ENCODE measurements at regions not wholly inside any gene's neighbourhood (a gene's known extent, or its start where the extent isn't known, plus 50 kb on each side); places are given as distances from the start of the nearest gene placed in this dataset.
"Not testable (repeated sequence)": the region's sequence is repeated elsewhere in the genome, so short reads cannot be mapped to it uniquely, and the experiment has no call there.

GRCh38 chr18:11506856-11507255 is 102.5 kb upstream of the SLC35G4 start:
- no peak for DNase-seq

- no peak for DNase-seq
These were observed 103.4 kb upstream of the SLC35G4 start for GRCh38 chr18:11505993-11506392.

DNA sequence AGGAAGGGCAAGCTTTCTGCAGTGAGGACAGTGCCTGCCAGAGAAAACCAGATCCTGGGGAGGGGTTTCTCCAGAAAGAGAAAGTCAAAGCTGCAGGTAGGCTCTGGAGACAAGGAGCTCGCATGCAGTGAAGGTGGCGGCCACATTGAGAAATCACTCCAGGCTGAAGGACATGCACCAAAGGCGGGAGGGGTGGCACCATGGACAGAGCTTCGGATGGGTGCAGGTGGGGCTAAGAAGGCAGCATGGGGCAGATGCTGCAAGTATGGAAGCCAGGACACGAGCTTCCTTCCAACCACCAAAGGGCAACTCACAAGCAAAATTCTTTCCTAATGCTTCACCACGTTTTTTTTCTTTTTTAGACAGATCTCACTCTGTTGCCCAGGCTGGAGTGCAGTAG is 104.4 kb upstream of the SLC35G4 start:
- DNase-seq = no peak

GRCh38 chr18:11502368-11502767 is 107.0 kb upstream of the SLC35G4 start:
- no peak for DNase-seq

- DNase-seq = no peak
These were observed 108.0 kb upstream of the SLC35G4 start for GRCh38 chr18:11501352-11501751.

GRCh38 chr18:11500153-11501122 is 109.0 kb upstream of the SLC35G4 start:
- DNase-seq = no peak

DNA sequence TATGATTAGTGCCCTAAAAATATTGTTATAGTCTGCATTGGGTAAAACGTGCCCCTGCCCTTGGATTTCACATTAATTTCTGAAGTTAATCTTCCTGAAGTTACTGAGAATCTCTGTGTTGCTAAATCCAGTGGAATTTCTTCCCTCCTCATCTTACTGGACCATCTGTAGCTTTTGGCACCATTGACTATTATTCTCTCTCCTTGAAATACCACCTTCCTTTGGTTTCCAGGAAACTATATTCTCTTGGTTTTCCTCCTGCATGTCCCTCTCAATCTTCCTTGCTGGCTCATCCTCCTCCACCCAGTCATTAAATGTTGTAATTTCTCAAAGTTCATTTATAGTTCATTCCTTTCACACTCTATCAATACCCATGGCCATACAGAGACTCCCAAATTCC is 110.6 kb upstream of the SLC35G4 start:
- no peak for DNase-seq

DNA sequence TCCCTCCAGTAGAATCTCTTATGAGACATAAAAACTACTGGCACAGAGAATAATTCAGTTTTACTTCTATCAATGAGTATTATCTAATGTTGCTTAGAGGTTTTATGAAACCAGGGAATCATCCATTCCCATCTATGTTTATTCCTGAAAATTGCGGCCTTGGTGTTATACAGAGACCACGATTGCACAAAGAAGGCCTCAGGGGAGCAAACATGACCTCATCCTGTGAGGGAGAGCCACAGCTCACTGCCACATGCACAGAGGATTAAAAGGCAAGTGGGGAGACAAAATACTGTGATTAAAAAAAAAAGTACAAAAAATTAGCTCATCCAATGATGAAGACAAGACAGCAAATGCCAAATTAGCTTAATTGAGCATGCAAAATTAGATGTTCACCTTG is 111.8 kb upstream of the SLC35G4 start:
- no peak for DNase-seq

DNA sequence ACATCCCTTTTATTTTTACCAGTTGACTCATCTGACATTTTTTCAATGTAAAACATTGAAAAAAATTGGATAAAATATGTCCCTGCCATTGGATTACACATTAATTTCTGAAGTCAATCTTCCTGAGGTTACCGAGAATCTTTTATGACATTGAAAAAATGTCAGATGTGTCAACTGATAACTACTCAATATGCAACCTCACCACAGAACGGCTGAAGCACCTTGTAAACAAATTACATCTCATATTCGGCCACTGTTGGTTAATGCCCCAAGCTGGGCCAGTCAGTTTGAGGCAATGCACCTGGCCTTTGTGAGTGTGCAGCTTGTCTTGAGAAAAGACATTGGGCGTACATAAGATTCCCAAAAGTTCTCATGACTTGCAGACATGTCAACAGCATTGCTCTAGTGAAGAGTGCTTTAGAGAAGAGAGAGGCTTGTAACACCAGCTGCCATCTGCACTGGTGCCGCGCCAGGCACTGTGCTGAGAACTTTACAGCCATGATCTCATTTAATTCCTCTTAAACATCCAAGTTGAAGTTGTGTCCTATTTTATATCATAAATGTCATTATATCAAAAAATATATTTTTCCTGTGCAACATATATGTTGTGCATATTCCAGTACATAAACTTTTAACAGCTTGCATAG is 112.7 kb upstream of the SLC35G4 start:
- no peak for DNase-seq

- DNase-seq = no peak
These were observed 114.0 kb upstream of the SLC35G4 start for GRCh38 chr18:11495441-11495840.

DNA sequence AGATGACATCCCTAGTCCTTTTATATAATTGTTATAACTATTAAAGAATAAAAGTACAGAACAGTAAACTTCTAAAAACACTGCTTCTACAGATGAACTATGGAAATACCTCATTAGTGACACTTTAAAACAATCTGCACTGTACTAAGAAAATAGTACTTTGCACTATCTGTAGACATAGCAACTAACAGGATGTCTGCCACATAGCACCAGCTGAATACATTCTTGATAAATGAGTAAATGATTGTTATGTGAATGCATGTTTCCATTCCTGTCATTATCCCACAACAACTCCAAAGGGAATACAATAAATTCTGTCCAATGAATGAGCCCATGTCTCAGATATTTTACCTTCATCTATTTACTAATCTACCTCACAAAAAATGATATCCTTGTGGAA is 115.3 kb upstream of the SLC35G4 start:
- DNase-seq = no peak

DNA sequence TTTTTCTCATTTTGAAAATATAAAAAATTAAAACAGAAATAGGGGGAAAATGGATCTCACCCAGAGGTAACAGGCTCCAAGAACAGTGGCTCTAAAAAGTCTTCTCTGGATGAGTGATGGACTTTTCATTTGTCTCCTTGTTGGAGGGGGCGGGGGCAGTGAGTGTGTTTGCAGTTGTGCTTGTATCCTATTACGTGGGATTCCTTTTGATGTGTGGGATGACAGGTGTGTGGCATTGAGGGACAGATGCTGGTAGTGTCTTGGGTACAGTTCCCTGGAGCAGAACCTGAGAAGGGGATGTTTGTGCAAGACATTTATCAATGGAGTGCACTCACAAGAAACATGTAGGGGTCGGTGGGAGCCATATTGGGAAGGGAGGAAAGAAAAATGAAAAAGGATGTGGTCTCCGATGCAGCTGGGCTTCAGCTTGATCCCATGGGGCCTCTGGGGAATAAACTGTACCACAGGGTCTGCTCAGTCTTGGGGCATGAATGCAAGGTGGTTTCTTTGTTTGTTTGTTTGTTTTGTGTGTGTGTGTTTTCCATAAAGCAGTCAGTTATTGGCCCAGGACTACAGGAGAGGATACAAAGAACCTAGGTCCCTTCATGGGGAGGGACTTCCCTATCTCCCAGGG is 120.0 kb upstream of the SLC35G4 start:
- DNase-seq = no peak

DNA sequence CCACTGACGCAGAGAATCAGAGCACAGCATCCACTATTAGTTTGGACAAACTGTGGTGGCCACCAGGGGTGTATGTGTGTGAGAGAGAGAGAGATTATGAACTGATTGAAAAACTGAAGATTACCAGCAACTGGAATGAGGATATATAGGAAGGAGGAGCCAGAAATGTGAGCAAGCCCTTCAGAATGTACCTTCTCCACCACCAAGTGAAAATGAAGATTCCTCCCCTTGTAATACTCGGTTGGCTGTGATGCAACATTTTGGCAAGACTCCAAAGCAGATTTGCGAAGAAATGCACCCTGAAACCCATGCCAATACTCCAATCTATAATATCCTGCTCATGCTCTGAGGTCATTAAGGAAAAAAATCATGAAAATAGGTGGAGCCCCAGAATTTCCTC is 121.2 kb upstream of the SLC35G4 start:
- no peak for DNase-seq

DNA sequence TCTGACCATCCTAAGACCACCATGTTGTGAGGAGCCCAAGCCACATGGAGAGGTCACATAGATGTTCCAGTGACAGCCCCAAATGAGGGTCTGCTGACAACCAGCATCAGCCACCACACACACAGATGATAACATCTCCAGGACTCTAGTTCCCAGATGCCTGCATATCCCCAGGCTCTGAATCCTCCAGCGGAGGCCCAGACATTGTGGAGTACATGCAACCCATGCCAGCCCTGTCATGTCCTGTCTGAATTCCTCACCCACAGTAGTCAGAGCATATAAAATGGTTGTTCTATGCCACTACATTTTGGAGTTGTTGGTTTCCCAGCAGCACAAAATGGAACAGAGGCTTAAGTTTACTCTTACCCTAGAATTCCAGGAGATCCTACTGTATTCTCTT is 122.0 kb upstream of the SLC35G4 start:
- no peak for DNase-seq

DNA sequence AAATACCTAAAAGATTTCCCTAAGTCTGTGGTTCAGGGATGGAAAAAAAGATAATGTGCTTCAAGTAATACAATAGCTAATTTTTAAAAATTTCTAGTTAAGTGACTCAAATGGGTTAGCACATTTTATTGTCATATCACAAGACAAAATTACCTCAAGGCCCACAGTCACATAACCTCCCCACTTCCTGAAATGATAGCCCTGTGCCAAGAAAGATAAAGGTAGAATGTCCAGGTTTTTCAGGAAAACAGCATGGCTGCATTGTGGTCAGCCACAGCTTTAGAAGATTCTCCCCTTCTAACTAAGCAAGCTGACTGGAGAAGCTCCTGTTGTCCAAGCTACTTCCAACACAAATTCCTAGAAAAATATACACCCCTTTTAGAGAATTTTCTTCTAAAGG is 127.1 kb upstream of the SLC35G4 start:
- DNase-seq = no peak

- DNase-seq = no peak
These were observed 128.7 kb upstream of the SLC35G4 start for GRCh38 chr18:11480692-11481091.

DNA sequence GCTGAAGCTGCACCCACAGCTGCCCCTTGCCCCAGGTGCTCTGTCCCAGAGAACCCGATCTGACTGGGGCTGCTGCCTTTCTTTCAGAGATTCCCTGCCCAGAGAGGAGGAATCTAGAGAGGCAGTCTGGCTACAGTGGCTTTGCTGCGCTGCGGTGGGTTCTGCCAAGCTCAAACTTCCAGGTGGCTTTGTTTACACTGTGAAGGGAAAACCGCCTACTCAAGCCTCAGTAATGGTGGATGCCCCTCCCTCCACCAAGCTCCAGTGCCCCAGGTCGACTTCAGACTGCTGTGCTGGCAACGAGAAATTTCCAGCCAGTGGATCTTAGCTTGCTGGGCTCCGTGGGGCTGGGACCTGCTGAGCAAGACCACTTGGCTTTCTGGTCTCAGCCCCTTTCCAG is 130.4 kb upstream of the SLC35G4 start:
- DNase-seq = peak in 2 of 3 experiments; percentile 5 to 54

GRCh38 chr18:11470941-11471340 is 138.5 kb upstream of the SLC35G4 start:
- DNase-seq = no peak

DNA sequence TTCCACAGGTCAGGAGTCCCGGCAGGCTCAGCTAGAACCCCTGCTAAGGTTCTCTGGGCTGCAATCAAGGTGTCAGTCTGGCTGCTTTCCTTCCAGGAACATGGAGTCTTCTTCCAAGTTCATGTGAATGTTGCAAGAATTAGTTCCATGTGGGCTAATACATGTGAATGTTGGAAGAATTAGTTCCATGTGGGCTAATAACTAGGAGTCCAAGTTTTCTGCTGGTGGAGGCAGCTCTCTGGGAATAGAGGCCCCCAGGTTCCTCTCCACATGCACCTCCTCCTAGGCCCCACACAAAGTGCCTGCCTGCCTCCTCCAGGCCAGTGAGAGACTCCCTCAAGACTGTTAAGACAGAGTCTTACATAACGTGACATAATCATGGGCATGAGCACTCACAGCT is 140.8 kb upstream of the SLC35G4 start:
- DNase-seq = no peak

- no peak for DNase-seq
These were observed 141.3 kb upstream of the SLC35G4 start for GRCh38 chr18:11468120-11468519.

DNA sequence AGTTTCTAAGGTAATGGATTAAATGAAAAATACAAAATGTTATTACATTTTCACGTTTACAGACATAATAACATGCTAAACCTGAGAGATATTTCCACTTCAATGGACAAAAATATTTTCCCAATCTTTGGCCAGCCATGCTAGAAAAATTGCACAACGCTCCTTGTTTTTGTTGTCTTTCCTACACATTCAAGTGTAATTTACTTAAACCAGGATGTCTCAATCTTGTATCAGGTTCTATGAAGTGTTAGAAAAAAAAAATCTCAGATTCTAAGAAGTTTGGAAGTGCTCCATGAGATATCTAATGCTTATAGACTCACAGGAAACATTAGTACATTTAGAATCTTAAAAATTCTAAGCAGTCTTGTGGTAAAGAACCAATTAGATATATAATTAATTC is 141.8 kb upstream of the SLC35G4 start:
- DNase-seq = no peak

DNA sequence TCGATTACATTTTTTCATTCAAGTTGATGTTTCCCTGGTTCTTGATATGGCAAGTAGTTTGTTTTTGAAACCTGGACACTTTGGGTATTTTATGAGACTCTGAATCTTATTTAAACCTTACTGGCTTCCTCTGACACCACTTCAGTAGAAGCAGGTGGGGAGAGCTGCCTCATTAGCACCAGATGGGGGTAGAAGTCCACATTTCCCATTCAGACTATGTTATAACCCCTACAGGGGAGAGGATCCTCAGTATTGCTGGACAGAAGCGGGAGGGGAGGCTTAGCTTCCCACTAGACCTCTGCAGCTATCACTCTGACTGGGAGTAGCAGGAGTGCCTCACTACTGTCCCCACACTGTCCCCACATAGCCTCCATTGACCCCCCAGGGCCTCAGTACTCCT is 145.3 kb upstream of the SLC35G4 start:
- DNase-seq = no peak

DNA sequence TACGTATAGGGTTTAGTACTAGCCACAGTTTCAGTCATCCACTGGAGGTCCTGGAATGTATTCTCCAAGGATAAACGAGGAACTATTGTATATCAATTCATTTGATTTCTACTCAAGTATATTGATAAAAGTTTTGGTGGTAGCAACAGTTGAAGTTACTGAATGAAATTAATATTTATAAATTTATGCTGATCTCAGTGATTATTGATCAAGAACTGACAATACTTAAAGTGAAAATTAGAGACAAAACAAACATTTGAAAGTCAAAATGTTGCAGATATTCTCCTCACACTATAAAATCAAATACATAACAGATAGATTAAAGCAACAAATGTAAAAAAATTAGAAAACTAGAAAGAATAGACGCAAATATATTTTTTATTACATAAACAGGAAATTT is 150.9 kb upstream of the SLC35G4 start:
- no peak for DNase-seq

DNA sequence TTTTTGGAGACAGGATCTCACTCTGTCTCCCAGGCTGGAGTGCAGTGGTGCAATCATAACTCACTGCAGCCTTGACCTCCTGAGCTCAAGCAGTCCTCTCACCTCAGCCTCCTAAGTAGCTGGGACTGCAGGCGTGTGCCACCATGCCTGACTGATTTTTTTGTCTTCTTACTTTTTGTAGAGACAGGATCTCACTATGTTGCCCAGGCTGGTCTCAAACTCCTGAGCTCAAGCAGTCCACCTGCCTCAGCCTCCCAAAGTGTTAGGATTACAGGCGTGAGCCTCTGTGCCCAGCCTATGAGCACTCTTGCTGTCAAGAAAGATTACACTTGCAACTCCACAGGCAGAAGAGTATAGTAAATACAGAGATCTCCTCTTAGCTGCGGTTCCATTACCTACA is 151.5 kb upstream of the SLC35G4 start:
- not testable (repeated sequence) for DNase-seq

All from NCI-H1417 (cell line).